SIG-M5 treated with dmso at 0.1 percent for 504 hours (cell line): ENCODE measurements at regions not wholly inside any gene's neighbourhood (a gene's known extent, or its start where the extent isn't known, plus 50 kb on each side); places are given as distances from the start of the nearest gene placed in this dataset.

Source experiments
- DNase-seq: peaks from one replicate; lab custom pipeline; 2025; ENCODE audit not compliant: unreplicated experiment; lab: John Stamatoyannopoulos, UW

GRCh38 chr17:77409282-77410161, 268.8 kb downstream of the SEC14L1 start:
- no peak for DNase-seq

- no peak for DNase-seq
Observed at GRCh38 chr17:77410470-77410869, 269.7 kb downstream of the SEC14L1 start.

DNA sequence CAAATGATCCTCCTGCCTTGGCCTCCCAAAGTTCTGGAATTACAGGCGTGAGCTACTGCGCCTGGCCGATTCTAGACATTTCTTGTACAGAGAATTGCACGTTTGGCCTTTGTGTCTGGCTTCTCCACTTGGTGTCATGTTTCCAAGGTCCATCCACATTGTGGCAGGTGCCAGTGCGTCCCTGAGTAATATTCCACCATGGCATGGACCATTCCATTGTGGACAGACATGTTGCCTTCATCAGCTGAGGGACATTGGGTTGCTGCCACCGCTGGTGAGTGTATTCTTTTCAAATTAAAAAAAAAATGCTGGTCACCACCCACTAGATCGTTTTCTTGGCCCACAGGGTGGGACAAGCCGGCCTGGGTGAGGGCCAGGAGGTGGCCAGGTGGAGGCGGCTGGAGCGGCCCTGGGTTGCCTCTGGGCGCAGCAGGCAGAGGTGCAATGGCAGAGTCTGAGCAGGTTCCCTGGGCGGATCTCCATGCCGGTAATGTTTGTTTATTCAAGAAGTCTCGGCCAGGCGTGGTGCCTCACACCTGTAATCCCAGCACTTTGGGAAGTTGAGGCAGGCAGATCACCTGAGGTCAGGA, 274.1 kb downstream of the SEC14L1 start:
- no peak for DNase-seq

DNA sequence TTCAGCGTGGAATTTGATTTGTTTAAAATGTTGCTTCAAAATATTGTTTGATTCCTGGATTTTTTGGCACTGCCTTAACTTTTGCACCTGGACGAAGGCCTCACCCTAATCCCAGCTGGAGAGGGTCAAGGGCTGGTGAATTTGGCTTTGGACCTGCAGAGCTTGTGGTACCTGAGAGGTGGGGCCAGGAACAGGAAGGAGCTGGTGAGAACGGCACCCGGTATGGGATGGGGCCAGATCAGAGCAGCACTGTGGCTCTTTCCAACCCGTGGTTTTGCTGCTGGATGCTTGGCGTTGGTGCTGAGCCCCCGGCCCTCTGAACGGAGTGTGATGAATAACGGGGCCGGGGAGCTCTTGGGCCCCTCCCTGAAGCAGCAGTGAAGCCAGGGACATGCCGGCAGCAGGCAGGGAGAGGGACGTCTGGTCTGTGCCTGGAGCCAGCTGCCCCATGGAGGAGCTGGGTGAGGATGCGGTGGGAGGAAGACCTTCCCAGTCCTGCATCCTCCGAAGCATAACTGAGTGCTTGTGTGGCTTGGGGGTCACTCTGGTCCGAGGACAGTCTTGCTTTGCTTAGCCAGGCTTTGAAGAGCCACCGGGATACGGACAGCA, 275.4 kb downstream of the SEC14L1 start:
- DNase-seq, result no peak

GRCh38 chr17:77417575-77417974, 276.8 kb downstream of the SEC14L1 start:
- DNase-seq, result no peak

GRCh38 chr17:77418609-77419008, 277.8 kb downstream of the SEC14L1 start:
- DNase-seq, result no peak

- no peak for DNase-seq
Observed at GRCh38 chr17:77419095-77419494, 278.3 kb downstream of the SEC14L1 start.

DNA sequence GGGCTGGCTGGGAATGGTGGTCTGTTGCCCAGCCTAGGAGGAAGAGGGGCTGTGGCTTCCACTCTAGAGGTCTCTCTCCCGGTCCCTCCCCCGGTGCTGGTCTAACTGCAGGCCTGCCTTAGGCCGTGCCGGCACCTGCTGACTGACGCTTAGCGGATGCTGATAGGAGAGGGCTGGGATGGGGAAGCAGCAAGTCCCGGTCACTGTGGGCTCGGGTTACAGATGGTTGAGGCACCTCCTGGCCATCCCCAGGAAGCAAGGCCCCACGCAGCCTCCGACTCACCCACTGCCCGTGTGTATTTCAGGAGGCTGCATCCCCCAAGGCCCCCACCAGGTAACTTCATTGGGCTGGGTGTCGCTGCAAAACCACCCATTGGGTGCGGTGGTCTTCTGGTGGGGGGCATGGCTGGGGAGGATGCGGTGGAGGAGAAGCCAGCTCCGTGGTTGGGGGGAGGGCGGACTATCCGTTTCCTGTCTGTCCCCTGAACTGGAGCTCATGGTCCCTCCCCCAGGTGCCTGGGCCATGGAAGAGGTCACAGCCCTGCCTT, 278.9 kb downstream of the SEC14L1 start:
- DNase-seq, result no peak

GRCh38 chr17:77420095-77420803, 279.5 kb downstream of the SEC14L1 start:
- no peak for DNase-seq

- DNase-seq, result no peak
Observed at GRCh38 chr17:77420804-77421629, 280.2 kb downstream of the SEC14L1 start.

GRCh38 chr17:77421630-77421972, 280.8 kb downstream of the SEC14L1 start:
- DNase-seq, result no peak

DNA sequence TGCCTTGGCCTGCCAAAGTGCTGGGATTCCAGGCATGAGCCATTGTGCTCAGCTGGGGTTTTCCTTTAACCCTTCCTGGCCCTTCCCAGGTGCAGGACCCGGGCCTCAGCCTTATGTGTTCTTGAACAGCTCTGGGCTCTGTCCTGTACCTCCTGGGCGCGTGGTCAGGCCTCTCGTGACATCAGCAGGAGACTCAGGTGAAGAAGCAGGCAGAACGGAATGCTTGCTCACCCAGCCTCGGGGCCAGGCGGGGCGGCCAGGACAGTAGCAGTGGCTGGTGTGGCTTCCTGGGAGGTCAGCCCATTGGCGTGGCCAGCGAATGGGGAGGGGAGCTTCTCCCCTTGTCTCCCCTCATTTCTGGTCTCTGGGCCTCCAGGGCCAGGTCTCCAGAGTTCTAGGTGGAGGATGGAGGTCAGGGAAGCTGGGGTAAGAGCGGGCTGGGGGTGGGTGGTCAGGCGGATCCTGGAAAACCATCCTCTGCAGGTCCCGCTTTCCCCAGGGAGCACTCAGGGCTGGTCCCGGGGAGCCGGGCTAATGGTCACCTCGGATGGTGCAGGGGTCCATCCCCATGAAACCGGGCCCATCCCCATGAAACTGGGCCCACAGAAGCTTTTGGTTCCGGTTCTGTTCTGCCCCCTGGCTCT, 281.5 kb downstream of the SEC14L1 start:
- DNase-seq, result no peak

DNA sequence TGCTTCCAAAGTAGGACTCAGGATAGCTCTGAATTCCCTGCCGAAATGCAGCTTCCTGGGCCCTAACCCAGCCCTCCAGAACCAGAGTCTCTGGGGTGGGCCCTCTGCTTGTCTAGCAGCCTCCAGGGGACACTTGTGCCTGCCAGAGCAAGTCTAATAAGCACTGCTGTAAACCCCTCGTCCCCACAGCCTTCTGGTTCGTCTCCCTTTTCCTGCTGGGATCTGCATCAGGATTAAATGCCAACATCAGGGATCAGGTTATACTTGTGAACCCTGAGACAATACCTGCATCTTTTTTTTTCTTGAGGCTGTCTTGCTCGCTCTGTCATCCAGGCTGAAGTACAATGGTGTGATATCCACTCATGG, 282.0 kb downstream of the SEC14L1 start:
- DNase-seq, result no peak

DNA sequence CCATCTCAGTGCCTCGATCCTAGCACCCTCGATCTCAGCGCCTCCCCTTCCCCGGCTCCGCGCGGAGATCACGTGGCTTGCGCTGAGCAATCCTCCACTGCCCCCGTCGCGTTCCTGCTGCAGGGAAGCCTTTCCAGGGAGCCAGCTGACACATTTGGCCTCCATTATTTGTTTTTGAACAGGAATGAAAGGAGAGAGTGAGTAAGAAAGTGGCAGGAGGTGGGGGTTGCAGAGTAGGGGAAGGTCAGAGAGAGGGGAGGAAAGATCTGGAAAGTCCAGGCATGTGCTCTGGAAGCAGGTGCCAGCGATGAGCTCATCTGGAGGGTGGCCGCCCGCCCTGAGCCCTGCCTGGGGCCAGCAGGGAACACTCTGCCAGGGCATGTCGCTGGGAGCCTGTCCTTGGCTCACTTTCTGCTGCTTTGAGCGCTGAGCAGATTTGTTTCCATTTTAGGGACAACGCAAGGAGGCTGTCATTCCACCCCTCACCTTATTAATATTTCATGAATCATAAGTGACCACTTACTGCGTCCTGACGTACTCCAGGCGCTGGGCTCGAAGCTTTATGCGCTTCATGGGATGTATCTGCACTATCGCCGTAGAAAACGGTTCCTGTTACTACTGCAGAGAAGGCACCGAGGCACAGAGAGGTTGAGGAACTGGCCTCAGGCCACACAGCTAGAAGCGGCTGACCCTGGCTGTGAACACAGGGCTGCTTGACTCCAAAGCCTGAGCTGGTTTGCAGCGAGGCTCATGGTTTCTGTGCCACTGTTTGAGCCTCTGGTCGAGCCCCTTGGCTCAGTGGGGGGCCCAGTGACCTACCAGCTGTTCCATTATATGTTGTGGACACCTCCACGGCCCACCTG, 283.1 kb downstream of the SEC14L1 start:
- no peak for DNase-seq

DNA sequence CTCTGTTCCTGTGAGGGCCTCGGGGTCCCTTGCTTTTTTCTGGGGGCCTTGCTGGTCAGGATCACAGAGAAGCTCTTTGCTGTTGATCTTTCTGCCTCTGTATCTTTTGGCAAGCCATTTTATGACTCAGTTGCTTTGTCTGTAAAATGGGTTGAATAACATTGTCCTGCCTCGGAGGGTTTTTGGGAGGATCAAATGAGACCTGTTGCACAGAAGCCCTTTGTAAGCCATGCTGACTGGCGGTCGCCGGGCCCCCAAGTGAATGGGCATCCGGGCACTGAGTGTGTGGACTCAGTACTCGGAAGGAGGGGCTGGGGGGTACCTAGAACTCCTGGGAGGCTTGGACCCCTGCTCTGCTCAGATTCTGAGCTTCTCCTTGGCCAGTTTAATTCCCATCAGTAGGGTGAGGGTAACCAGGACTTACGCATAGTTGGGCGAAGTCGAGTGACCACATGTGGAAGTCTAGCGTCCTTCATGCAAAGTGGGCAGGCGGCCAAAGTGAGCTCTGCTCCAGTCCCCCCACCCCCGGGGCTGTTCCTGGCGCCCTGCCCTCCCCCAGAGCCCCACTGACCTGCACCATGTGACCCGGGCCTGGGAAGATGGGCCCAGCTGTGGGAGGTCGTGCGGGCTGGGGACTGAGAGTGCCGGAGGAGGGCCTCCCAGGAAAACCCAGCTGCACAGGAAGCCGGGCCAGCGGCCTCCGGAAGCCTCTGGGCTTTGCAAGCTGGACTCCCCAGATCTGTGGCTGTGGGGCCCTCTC, 284.0 kb downstream of the SEC14L1 start:
- DNase-seq, result no peak

- DNase-seq, result no peak
Observed at GRCh38 chr17:77425348-77425747, 284.6 kb downstream of the SEC14L1 start.

DNA sequence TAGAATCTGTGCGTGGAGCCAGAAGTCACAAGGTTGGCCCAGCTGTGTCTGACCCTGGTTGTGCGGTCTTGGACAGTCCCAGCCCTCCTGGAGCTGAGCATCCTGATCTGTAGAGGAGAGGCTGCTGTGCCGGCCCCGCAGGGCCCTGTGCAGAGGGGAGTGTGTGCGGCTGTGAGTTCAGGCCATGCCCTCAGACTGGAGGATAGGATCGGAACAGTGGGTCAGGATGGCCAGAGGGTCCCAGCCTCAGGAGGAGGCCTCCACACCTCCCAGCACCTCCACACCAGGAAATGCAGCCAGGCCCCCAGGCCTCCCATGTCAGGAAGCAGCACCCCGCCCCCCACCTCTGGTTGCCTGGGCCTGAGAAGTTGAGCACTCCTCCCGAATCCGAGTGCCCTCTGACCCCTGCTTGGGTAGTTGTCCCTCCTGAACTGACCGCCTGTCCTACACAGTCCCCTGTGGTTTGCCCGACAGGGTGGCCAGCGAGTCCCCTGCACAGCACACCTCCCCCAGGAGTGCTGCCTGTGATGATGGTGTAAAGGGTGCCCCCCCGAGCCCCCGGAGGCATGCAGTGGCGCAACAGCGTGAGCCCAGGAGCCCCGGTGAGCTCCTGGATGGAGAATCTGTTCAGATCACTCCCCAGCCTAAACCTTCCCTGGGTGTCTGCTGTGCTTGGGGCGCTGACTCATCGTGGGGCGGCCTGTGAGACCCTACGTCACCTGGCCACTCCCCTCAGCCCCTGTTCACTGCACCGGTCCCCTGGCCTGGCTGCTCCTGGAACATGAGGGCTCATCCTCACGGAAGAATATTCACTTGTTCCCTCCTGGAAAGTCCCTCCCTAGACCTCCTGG, 285.2 kb downstream of the SEC14L1 start:
- DNase-seq, result no peak
